Activated T-helper 2 cell treated with anti-CD3 and anti-CD28 coated beads, Interferon-gamma antibody, Interleukin-2, Interleukin-4, amounts not matched to agents 10 μg/mL and 5 μg/mL and 100 μg/mL, durations not matched to agents 14 hours and 24 hours and 36 hours (primary cell): ENCODE measurements at regions not wholly inside any gene's neighbourhood (a gene's known extent, or its start where the extent isn't known, plus 50 kb on each side); places are given as distances from the start of the nearest gene placed in this dataset.
"Not testable (repeated sequence)": the region's sequence is repeated elsewhere in the genome, so short reads cannot be mapped to it uniquely, and the experiment has no call there.

Source experiments
- DNase-seq: peaks from one replicate; pipeline ENCODE4 v3.0.0; 2021; ENCODE audit warnings: low spot score
- H3K27ac Mint-ChIP-seq: one replicate; pipeline ENCODE4 v1.8.0; 2021; ENCODE audit warnings: mixed read lengths
- H3K27me3 Mint-ChIP-seq: one replicate; pipeline ENCODE4 v1.8.0; 2021; ENCODE audit warnings: low read depth, mixed read lengths
- H3K36me3 Mint-ChIP-seq: one replicate; pipeline ENCODE4 v1.8.0; 2021; ENCODE audit warnings: low read depth, mixed read lengths
- H3K4me1 Mint-ChIP-seq: one replicate; pipeline ENCODE4 v1.8.0; 2021; ENCODE audit warnings: low read depth, mixed read lengths
- H3K4me3 Mint-ChIP-seq: one replicate; pipeline ENCODE4 v1.8.0; 2021; ENCODE audit warnings: low read depth, mild to moderate bottlenecking, moderate library complexity, mixed read lengths
- H3K9me3 Mint-ChIP-seq: one replicate; pipeline ENCODE4 v1.8.0; 2021; ENCODE audit warnings: mixed read lengths
- intact Hi-C: fragments of 100-400 bp; cut with micrococcal nuclease; formaldehyde crosslinking; loops from one replicate; pipeline ENCODE4 v1.15.1; 2023

DNA sequence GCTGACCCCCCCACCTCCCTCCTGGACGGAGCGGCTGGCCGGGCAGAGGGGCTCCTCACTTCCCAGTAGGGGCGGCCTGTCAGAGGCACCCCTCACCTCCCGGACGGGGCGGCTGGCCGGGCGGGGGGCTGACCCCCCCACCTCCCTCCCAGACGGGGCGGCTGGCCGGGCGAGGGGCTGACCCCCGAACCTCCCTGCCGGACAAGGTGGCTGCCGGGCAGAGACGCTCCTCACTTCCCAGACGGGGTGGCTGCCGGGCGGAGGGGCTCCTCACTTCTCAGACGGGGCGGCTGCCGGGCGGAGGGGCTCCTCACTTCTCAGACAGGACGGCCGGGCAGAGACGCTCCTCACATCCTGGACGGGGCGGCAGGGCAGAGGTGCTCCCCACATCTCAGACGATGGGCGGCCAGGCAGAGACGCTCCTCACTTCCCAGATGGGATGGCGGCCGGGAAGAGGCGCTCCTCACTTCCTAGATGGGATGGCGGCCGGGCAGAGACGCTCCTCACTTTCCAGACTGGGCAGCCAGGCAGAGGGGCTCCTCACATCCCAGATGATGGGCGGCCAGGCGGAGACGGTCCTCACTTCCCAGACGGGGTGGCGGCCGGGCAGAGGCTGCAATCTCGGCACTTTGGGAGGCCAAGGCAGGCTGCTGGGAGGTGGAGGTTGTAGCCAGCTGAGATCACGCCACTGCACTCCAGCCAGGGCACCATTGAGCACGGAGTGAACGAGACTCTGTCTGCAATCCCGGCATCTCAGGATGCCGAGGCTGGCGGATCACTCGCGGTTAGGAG lies 66.2 kb upstream of the PAPPA2 start:
- H3K36me3 Mint-ChIP-seq, H3K4me3 Mint-ChIP-seq, H3K27me3 Mint-ChIP-seq, intact Hi-C loops, H3K4me1 Mint-ChIP-seq, DNase-seq, H3K9me3 Mint-ChIP-seq, H3K27ac Mint-ChIP-seq: not testable (repeated sequence)

DNA sequence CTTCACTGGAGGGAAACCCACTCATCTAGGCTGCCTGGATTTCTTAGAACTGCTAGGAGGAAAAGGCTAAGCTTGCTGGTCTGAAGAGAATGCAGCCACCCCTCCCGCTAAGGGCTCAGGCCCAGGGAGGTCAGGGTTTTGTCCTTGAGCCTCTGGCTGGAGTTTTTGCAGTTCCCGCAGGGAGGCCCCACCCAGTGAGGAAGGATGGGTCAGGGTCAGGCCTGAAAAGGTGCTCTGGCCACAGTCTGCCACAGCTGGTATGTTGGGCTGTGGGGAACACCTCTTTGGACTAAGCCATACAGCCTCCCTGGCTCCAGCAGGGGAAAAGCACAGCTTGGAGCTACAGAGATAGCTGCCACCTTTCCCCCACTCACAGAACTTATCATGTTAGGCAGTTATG lies 71.4 kb upstream of the PAPPA2 start:
- Mint-ChIP-seq H3K4me3 (no peak overlapping the region), H3K36me3 (no peaks in the 10 kb centered on the region), H3K4me1 (no peaks in the 10 kb centered on the region), H3K27ac (no peak overlapping the region), H3K9me3 (no peaks in the 10 kb centered on the region), H3K27me3 (no peaks in the 10 kb centered on the region)
- intact Hi-C loops = no loop called here
- DNase-seq = no peak

DNA sequence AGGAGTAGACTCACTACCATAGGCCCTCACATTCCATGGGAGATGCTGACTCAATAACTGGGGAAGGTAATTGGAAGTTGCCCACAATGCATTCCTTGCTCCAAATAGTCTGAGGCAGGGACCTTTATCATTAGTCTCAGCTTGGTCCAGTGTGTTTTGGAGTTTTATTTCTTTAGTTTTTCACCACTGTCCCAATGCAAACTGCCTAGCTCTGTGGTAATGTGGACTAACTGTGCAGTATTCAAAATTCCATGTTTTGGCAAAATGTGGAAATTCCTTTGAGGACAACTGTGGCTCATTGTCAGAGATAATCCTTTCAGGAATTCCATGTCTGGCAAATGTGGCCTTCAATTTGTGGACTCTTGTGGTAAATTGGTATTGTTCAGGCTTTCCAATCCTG lies 78.1 kb upstream of the PAPPA2 start:
- no peaks in the 10 kb centered on the region for H3K27me3 Mint-ChIP-seq

DNA sequence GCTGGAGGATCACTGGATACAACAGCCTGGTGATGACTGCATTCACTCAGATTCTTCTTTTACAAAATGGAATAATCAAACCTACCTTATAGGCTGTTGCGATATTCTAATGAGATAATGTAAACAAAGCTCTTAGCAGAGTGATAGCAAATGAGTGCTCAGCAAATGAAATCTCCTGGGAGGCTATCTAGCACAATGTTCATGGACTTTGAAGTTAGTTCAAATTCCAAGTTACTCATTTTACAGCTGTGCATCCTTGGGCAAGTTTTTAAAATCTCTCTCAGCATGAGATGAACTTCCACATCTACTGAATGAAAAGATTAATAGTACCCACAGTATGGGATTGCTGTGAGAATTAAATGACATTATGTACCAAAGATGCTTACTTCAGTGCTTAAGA lies 80.8 kb upstream of the PAPPA2 start:
- no peak for DNase-seq
- Mint-ChIP-seq H3K4me1 (no peaks in the 10 kb centered on the region), H3K36me3 (no peaks in the 10 kb centered on the region), H3K9me3 (no peaks in the 10 kb centered on the region), H3K4me3 (no peak overlapping the region), H3K27ac (no peak overlapping the region), H3K27me3 (no peaks in the 10 kb centered on the region)
- intact Hi-C loops = no loop called here

More for the DNA sequence above, 78.1 kb upstream of the PAPPA2 start:
- Mint-ChIP-seq H3K4me1 (no peaks in the 10 kb centered on the region), H3K9me3 (no peaks in the 10 kb centered on the region), H3K27ac (no peak overlapping the region), H3K4me3 (no peak overlapping the region), H3K36me3 (no peaks in the 10 kb centered on the region)
- DNase-seq = no peak
- intact Hi-C loops = no loop called here

DNA sequence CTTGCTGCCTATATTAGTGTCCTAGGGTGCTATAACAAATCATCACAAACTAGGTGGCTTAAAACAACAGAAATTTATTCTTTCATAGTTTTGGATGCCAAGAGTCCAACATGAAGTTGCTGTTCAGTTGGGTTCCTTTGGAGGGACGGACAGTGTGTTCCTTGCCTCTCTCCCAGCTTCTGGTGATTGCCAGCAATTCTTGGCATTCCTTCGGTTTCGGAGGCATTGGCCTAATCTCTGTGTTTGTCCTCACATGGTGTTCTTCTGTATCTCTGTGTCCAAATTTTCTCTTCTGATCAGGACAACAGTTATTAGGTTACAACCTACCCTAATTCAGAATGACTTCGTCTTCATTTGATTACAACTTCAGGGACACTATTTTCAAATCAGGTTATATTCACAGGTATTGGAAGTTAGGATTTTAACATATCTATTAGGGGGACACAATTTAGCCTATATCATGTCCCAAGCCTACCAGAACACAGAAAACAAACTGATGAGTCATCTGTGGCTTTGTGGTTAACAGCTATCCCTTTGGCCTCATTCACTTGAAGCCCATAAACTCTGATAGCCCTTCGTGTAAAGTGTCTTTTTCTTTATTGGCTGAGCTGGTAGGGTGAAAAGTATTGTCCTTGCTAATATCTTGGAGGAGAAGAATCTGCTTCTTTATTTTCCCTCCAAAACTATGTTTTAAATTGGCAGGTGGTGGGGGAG lies 83.2 kb upstream of the PAPPA2 start:
- no peaks in the 10 kb centered on the region for H3K9me3 Mint-ChIP-seq
- H3K36me3 Mint-ChIP-seq = no peaks in the 10 kb centered on the region
- no peak for DNase-seq
- no peak overlapping the region for H3K27ac Mint-ChIP-seq
- no peak overlapping the region for H3K4me3 Mint-ChIP-seq
- intact Hi-C loops = no loop called here
- no peaks in the 10 kb centered on the region for H3K27me3 Mint-ChIP-seq
- no peaks in the 10 kb centered on the region for H3K4me1 Mint-ChIP-seq

DNA sequence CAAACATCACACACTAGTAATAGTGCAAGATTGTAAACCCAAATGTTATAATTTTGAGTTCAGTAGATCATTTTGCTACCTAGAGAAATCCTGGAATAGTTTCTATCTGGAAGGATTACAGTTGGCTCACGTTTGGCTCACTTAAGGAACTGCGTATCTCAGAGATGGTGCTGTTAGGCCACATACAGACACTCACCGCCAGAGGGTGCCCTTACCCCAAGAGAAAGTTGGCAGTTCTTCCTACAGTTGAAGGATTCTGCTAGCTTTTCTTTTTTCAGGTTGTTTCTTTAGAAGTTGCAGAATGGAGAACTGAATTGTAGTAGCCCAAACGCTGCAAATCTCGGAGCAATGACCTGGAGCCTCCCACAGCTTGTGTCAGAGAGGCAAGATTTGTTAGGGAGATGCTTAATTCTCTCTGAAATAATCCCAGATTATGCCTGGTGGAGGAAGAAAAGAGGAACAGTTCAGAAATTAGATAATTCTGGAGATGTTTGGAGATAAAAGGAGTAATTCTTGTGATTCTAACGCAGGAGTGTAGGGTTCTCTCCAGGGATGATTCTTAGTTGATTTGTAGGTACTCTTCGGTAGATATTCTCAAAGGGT lies 87.9 kb upstream of the PAPPA2 start:
- intact Hi-C loops = loop anchor here (2.0 kb wide), 1 partner anchor 316 kb away; no protein-coding TSS in a partner anchor
- H3K4me3 Mint-ChIP-seq = no peak overlapping the region
- H3K27me3 Mint-ChIP-seq = no peaks in the 10 kb centered on the region
- H3K36me3 Mint-ChIP-seq = no peaks in the 10 kb centered on the region
- H3K4me1 Mint-ChIP-seq = no peaks in the 10 kb centered on the region
- DNase-seq = peak; percentile 20
- no peaks in the 10 kb centered on the region for H3K9me3 Mint-ChIP-seq
- no peak overlapping the region for H3K27ac Mint-ChIP-seq

DNA sequence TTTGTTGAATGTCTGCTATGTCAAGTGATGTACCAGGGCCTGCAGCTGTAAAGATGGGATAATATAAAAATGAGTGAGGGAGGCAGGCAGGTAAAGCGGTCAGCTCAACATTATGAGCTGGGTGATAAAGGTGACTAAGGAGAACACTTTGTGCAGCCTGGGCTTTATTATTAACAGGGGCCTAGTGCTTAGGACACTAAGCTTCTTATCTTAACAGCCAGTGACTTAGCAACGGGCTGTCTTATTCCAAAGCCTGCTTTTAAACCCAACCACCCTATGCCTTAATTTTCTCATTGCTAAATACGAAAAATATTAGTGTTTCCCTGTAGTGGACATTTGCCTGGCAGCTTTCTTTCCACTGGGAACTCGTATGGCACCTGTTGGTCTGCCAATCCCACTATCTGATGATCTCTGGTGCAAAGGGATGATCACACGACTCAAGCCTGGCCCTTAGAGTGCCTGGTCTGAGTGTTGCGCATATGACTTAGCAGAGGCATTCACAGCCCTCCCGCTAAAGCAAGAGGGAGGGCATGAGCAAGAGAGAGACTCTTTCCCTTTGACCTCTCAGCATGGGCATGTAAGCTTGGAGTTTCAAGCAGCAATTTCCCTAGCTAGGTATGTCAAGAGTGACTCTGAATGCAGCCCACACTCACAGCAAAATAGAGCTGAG lies 98.6 kb upstream of the PAPPA2 start:
- no peak for DNase-seq
- Mint-ChIP-seq H3K4me3 (no peak overlapping the region), H3K4me1 (no peaks in the 10 kb centered on the region), H3K27me3 (no peaks in the 10 kb centered on the region), H3K27ac (no peak overlapping the region), H3K36me3 (no peaks in the 10 kb centered on the region), H3K9me3 (no peaks in the 10 kb centered on the region)
- intact Hi-C loops = no loop called here

DNA sequence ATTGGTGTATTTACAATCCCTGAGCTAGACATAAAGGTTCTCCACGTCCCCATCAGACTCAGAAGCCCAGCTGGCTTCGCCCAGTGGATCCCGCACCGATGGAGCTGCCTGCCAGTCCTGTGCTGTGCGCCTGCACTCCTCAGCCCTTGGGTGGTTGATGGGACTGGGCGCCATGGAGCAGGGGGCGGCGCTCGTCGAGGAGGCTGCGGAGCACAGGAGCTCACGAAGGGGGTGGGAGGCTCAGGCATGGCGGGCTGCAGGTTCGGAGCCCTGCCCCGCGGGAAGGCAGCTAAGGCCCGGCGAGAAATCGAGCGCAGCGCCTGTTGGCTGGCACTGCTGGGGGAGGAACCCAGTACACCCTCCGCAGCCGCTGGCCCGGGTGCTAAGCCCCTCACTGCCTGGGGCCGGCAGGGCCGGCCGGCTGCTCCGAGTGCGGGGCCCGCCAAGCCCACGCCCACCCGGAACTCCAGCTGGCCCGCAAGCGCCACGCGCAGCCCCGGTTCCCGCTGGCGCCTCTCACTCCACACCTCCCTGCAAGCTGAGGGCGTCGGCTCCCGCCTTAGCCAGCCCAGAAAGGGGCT lies 113.8 kb upstream of the PAPPA2 start:
- DNase-seq, H3K9me3 Mint-ChIP-seq, H3K4me3 Mint-ChIP-seq, H3K4me1 Mint-ChIP-seq, H3K27ac Mint-ChIP-seq, intact Hi-C loops, H3K36me3 Mint-ChIP-seq, H3K27me3 Mint-ChIP-seq: not testable (repeated sequence)

DNA sequence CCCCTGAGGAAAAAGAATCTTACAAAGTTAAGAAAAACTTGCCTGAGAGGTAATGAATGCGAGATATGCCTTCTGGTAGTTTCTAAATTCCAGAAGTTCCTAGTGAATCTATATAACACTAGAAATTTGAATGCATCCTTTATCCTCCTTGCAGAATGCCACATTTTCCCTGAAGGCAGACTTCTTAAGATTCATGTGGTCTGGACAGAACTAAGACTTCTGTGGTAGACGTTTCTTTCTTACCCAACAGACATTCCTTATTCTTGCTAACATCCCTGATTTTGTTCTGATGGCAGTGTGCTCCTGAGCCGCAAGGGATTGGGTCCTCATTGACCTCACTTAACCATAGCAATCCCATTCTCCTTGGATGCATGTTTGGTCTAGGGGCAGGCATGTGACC lies 121.3 kb upstream of the PAPPA2 start:
- intact Hi-C loops = no loop called here
- no peak overlapping the region for H3K4me3 Mint-ChIP-seq
- no peak overlapping the region for H3K27ac Mint-ChIP-seq
- no peaks in the 10 kb centered on the region for H3K27me3 Mint-ChIP-seq
- H3K4me1 Mint-ChIP-seq = no peaks in the 10 kb centered on the region
- no peaks in the 10 kb centered on the region for H3K36me3 Mint-ChIP-seq
- no peak for DNase-seq
- peaks cover 11% of the 10 kb centered on the region for H3K9me3 Mint-ChIP-seq

DNA sequence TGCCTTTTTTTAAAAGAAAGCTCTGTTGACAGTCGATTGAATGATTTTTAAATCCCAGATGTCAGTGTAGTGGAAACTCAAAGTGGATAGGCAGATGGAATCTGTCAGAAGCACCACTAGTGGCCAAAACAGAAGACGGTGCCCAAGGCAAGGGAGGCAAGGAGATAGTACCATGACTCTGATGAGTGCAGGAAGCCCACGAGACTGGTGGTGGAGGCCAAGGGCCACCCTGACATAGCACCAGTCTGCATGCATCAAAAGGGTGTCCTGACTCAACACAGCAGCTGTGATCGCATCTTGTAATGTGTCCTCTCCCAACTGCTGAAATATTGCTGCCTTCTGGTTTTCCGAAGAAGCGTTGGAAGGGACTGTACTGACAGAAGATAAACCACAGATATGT lies 124.1 kb upstream of the PAPPA2 start:
- no peaks in the 10 kb centered on the region for H3K27me3 Mint-ChIP-seq
- intact Hi-C loops = no loop called here
- peaks cover 5% of the 10 kb centered on the region for H3K9me3 Mint-ChIP-seq
- no peak overlapping the region for H3K4me3 Mint-ChIP-seq
- H3K27ac Mint-ChIP-seq = no peak overlapping the region
- no peak for DNase-seq
- no peaks in the 10 kb centered on the region for H3K4me1 Mint-ChIP-seq
- no peaks in the 10 kb centered on the region for H3K36me3 Mint-ChIP-seq

DNA sequence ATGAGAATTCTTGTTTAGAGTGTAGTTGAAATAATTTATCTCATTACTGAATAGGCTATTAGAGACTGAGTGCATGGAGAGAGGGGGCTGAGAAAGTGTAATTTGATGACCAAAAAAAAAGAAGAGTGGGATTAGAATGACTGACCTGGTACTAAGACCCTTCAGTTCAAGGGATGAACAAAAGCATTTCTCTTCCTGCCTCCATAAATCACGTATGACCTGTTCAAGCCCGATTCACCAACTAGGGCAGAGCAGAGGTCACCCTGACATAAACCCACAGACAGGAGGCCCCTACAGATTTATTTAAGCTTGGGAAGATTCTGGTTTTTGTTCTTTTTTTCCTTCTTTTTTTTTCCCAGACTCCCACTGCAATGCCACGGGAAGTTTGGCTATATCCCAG lies 123.7 kb upstream of the COP1 start:
- intact Hi-C loops = no loop called here
- H3K4me1 Mint-ChIP-seq = no peaks in the 10 kb centered on the region
- no peaks in the 10 kb centered on the region for H3K36me3 Mint-ChIP-seq
- DNase-seq = no peak
- no peaks in the 10 kb centered on the region for H3K9me3 Mint-ChIP-seq
- no peak overlapping the region for H3K27ac Mint-ChIP-seq
- H3K4me3 Mint-ChIP-seq = no peak overlapping the region
- no peaks in the 10 kb centered on the region for H3K27me3 Mint-ChIP-seq

DNA sequence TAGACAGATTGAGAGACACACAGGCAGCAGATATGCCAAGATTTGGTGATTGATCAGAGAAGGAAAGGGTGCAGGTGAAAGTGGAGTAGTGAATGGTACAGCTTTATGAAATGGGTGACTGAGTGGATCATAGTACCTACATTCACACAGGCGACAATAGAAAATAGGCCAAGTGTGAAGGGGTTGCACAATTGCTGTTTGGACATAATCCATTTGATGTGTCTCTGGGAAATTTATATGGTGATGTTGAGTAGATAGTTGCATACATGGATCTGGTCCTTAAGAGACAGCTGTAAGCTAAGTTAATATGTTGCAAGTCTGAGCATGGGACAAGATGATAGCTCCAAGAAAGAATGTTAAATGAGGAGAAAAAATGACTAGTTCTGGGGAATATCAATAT lies 118.6 kb upstream of the COP1 start:
- H3K4me3 Mint-ChIP-seq = no peak overlapping the region
- H3K9me3 Mint-ChIP-seq = no peaks in the 10 kb centered on the region
- no peaks in the 10 kb centered on the region for H3K4me1 Mint-ChIP-seq
- no peaks in the 10 kb centered on the region for H3K27me3 Mint-ChIP-seq
- H3K36me3 Mint-ChIP-seq = no peaks in the 10 kb centered on the region
- H3K27ac Mint-ChIP-seq = no peak overlapping the region
- intact Hi-C loops = no loop called here
- DNase-seq = no peak
